Right lobe of liver (tissue), 4 donors: ENCODE measurements at regions not wholly inside any gene's neighbourhood (a gene's known extent, or its start where the extent isn't known, plus 50 kb on each side); places are given as distances from the start of the nearest gene placed in this dataset.

ENCODE experiments used
- CTCF ChIP-seq, 4 donors: fragments of 200-600 bp in 3 of 4; fragments of 450-650 bp in 1 of 4; IDR thresholded peaks; one replicate each; pipeline versions ENCODE4 v1.5.1 to v1.8.0; 2016 to 2022; ENCODE audit warnings: antibody characterized with exemption in 4 of 4, mild to moderate bottlenecking in 2 of 4
- POLR2A ChIP-seq: fragments of 450-650 bp; IDR thresholded peaks from one replicate; pipeline ENCODE4 v1.6.1; 2017; ENCODE audit warnings: antibody characterized with exemption, mild to moderate bottlenecking
- donor health status: DM: no; HTN: no; CAD: no.
- donor health status: DM: no; HTN: no; CAD: no.
- donor health status: DM: no; HTN: yes; CAD: no.

- no peak for TF ChIP-seq POLR2A
- no peak for TF ChIP-seq CTCF (IDR thresholded peaks at IDR 0.05)
These were observed 142.7 kb upstream of the KIRREL3 start for GRCh38 chr11:127143251-127143650.
